ENCODE measurements at regions not wholly inside any gene's neighbourhood (a gene's known extent, or its start where the extent isn't known, plus 50 kb on each side); places are given as distances from the start of the nearest gene placed in this dataset.
"Not testable (repeated sequence)": the region's sequence is repeated elsewhere in the genome, so short reads cannot be mapped to it uniquely, and the experiment has no call there.

DNA sequence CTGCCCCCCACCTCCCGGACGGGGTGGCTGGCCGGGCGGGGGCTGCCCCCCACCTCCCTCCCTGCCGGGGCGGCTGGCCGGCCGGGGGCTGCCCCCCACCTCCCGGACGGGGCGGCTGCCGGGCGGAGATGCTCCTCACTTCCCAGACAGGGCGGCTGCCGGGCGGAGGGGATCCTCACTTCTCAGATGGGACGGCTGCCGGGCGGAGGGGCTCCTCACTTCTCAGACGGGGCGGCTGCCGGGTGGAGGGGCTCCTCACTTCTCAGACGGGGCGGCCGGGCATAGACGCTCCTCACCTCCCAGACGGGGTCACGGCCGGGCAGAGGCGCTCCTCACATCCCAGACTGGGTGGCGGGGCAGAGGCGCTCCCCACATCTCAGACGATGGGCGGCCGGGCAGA is 74.8 kb upstream of the NMUR2 start:
- not testable (repeated sequence) for TF ChIP-seq POLR2A (IDR thresholded peaks at IDR 0.05)
- TF ChIP-seq, protein P1, sequence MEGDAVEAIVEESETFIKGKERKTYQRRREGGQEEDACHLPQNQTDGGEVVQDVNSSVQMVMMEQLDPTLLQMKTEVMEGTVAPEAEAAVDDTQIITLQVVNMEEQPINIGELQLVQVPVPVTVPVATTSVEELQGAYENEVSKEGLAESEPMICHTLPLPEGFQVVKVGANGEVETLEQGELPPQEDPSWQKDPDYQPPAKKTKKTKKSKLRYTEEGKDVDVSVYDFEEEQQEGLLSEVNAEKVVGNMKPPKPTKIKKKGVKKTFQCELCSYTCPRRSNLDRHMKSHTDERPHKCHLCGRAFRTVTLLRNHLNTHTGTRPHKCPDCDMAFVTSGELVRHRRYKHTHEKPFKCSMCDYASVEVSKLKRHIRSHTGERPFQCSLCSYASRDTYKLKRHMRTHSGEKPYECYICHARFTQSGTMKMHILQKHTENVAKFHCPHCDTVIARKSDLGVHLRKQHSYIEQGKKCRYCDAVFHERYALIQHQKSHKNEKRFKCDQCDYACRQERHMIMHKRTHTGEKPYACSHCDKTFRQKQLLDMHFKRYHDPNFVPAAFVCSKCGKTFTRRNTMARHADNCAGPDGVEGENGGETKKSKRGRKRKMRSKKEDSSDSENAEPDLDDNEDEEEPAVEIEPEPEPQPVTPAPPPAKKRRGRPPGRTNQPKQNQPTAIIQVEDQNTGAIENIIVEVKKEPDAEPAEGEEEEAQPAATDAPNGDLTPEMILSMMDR (IDR thresholded peaks at IDR 0.05): not testable (repeated sequence)

Measured in Peyer's patch (tissue), 4 donors.